ENCODE measurements at regions not wholly inside any gene's neighbourhood (a gene's known extent, or its start where the extent isn't known, plus 50 kb on each side); places are given as distances from the start of the nearest gene placed in this dataset.
A peak's percentile ranks its signal among the peaks of the same experiment; 100 is the strongest.

GRCh38 chr7:34207810-34208209 lies 302.5 kb downstream of the BMPER start:
- H3K27ac Mint-ChIP-seq: no peak overlapping the region
- no peaks in the 10 kb centered on the region for H3K4me1 Mint-ChIP-seq
- H3K4me3 Mint-ChIP-seq: no peak overlapping the region
- H3K36me3 Mint-ChIP-seq: no peaks in the 10 kb centered on the region
- DNase-seq: no peak
- H3K27ac ChIP-seq (ENCODE audit: low read depth, low read length): no peak overlapping the region
- H3K4me1 ChIP-seq (ENCODE audit: insufficient read depth, low read length): no peaks in the 10 kb centered on the region
- no peaks in the 10 kb centered on the region for H3K36me3 ChIP-seq (ENCODE audit: insufficient read depth, low read length)
- ChIA-PET POLR2A (no interaction called here), CTCF (no interaction called here)
- H3K9me3 Mint-ChIP-seq: peaks cover 0 to 5% (median 2%) of the 10 kb centered on the region in 5 donors
- no peaks in the 10 kb centered on the region for H3K9me3 ChIP-seq (ENCODE audit: low read length)
- no peaks in the 10 kb centered on the region for H3K27me3 ChIP-seq (ENCODE audit: insufficient read depth, low read length, poor library complexity, severe bottlenecking)
- H3K27me3 Mint-ChIP-seq: peaks cover 0 to 4% of the 10 kb centered on the region in 2 donors
- H3K4me3 ChIP-seq (ENCODE audit: low read length): no peak overlapping the region

- H3K27me3 ChIP-seq (ENCODE audit: insufficient read depth, low read length, poor library complexity, severe bottlenecking): no peaks in the 10 kb centered on the region
- no peak overlapping the region for H3K27ac ChIP-seq (ENCODE audit: low read depth, low read length)
- H3K27ac Mint-ChIP-seq: no peak overlapping the region
- no peaks in the 10 kb centered on the region for H3K4me1 Mint-ChIP-seq
- H3K36me3 ChIP-seq (ENCODE audit: insufficient read depth, low read length): no peaks in the 10 kb centered on the region
- peaks cover 0 to 4% of the 10 kb centered on the region in 2 donors for H3K27me3 Mint-ChIP-seq
- no peak for DNase-seq
- H3K4me3 ChIP-seq (ENCODE audit: low read length): no peak overlapping the region
- H3K36me3 Mint-ChIP-seq: no peaks in the 10 kb centered on the region
- POLR2A ChIA-PET: no interaction called here
- H3K9me3 ChIP-seq (ENCODE audit: low read length): no peaks in the 10 kb centered on the region
- H3K4me3 Mint-ChIP-seq: no peak overlapping the region
- peaks cover 0 to 5% (median 2%) of the 10 kb centered on the region in 5 donors for H3K9me3 Mint-ChIP-seq
- CTCF ChIA-PET: no interaction called here
- no peaks in the 10 kb centered on the region for H3K4me1 ChIP-seq (ENCODE audit: insufficient read depth, low read length)
Measured at GRCh38 chr7:34208878-34209621, 303.7 kb downstream of the BMPER start.

GRCh38 chr7:34211018-34211417 lies 305.7 kb downstream of the BMPER start:
- Histone ChIP-seq H3K36me3 (ENCODE audit: insufficient read depth, low read length) (no peaks in the 10 kb centered on the region), H3K27ac (ENCODE audit: low read depth, low read length) (no peak overlapping the region), H3K4me3 (ENCODE audit: low read length) (no peak overlapping the region), H3K4me1 (ENCODE audit: insufficient read depth, low read length) (no peaks in the 10 kb centered on the region), H3K27me3 (ENCODE audit: insufficient read depth, low read length, poor library complexity, severe bottlenecking) (no peaks in the 10 kb centered on the region), H3K9me3 (ENCODE audit: low read length) (no peaks in the 10 kb centered on the region)
- H3K4me1 Mint-ChIP-seq: no peaks in the 10 kb centered on the region
- no peak for DNase-seq
- ChIA-PET CTCF (no interaction called here), POLR2A (no interaction called here)
- H3K27me3 Mint-ChIP-seq: peaks cover 0 to 4% of the 10 kb centered on the region in 2 donors
- peaks cover 0 to 5% (median 2%) of the 10 kb centered on the region in 5 donors for H3K9me3 Mint-ChIP-seq
- H3K36me3 Mint-ChIP-seq: no peaks in the 10 kb centered on the region
- H3K27ac Mint-ChIP-seq: no peak overlapping the region
- no peak overlapping the region for H3K4me3 Mint-ChIP-seq

GRCh38 chr7:34217972-34218371 lies 312.6 kb downstream of the BMPER start:
- peaks cover 0 to 3% (median 0%) of the 10 kb centered on the region in 5 donors for H3K9me3 Mint-ChIP-seq
- no peaks in the 10 kb centered on the region for H3K36me3 ChIP-seq (ENCODE audit: insufficient read depth, low read length)
- no peaks in the 10 kb centered on the region for H3K9me3 ChIP-seq (ENCODE audit: low read length)
- no peaks in the 10 kb centered on the region for H3K4me1 Mint-ChIP-seq
- no peaks in the 10 kb centered on the region for H3K27me3 ChIP-seq (ENCODE audit: insufficient read depth, low read length, poor library complexity, severe bottlenecking)
- H3K4me1 ChIP-seq (ENCODE audit: insufficient read depth, low read length): no peaks in the 10 kb centered on the region
- ChIA-PET POLR2A (no interaction called here), CTCF (no interaction called here)
- no peak overlapping the region for H3K27ac ChIP-seq (ENCODE audit: low read depth, low read length)
- no peaks in the 10 kb centered on the region for H3K27me3 Mint-ChIP-seq
- H3K27ac Mint-ChIP-seq: no peak overlapping the region
- no peak overlapping the region for H3K4me3 ChIP-seq (ENCODE audit: low read length)
- H3K36me3 Mint-ChIP-seq: peaks cover 0 to 1% (median 0%) of the 10 kb centered on the region in 3 donors
- DNase-seq: no peak
- H3K4me3 Mint-ChIP-seq: no peak overlapping the region

GRCh38 chr7:34219153-34219718 lies 313.9 kb downstream of the BMPER start:
- ChIA-PET CTCF (no interaction called here), POLR2A (no interaction called here)
- H3K27me3 Mint-ChIP-seq: no peaks in the 10 kb centered on the region
- Histone ChIP-seq H3K36me3 (ENCODE audit: insufficient read depth, low read length) (no peaks in the 10 kb centered on the region), H3K9me3 (ENCODE audit: low read length) (no peaks in the 10 kb centered on the region), H3K4me1 (ENCODE audit: insufficient read depth, low read length) (no peaks in the 10 kb centered on the region), H3K27ac (ENCODE audit: low read depth, low read length) (no peak overlapping the region), H3K27me3 (ENCODE audit: insufficient read depth, low read length, poor library complexity, severe bottlenecking) (no peaks in the 10 kb centered on the region), H3K4me3 (ENCODE audit: low read length) (no peak overlapping the region)
- peaks cover 0 to 1% (median 0%) of the 10 kb centered on the region in 3 donors for H3K36me3 Mint-ChIP-seq
- H3K9me3 Mint-ChIP-seq: peaks cover 0 to 3% (median 0%) of the 10 kb centered on the region in 5 donors
- no peak for DNase-seq
- no peak overlapping the region for H3K4me3 Mint-ChIP-seq
- no peak overlapping the region for H3K27ac Mint-ChIP-seq
- H3K4me1 Mint-ChIP-seq: no peaks in the 10 kb centered on the region

GRCh38 chr7:34220506-34221185 lies 315.3 kb downstream of the BMPER start:
- Histone ChIP-seq H3K36me3 (ENCODE audit: insufficient read depth, low read length) (no peaks in the 10 kb centered on the region), H3K4me1 (ENCODE audit: insufficient read depth, low read length) (no peaks in the 10 kb centered on the region), H3K4me3 (ENCODE audit: low read length) (no peak overlapping the region), H3K9me3 (ENCODE audit: low read length) (no peaks in the 10 kb centered on the region), H3K27ac (ENCODE audit: low read depth, low read length) (no peak overlapping the region), H3K27me3 (ENCODE audit: insufficient read depth, low read length, poor library complexity, severe bottlenecking) (no peaks in the 10 kb centered on the region)
- DNase-seq: no peak
- Mint-ChIP-seq H3K27ac (peak overlapping the region in 1 of 8 donors; percentile 1), H3K27me3 (no peaks in the 10 kb centered on the region), H3K9me3 (peaks cover 0 to 3% (median 0%) of the 10 kb centered on the region in 5 donors), H3K4me1 (no peaks in the 10 kb centered on the region), H3K36me3 (peaks cover 0 to 1% (median 0%) of the 10 kb centered on the region in 3 donors), H3K4me3 (no peak overlapping the region)
- ChIA-PET CTCF (no interaction called here), POLR2A (no interaction called here)

GRCh38 chr7:34222316-34222715 lies 317.0 kb downstream of the BMPER start:
- Histone ChIP-seq H3K4me1 (ENCODE audit: insufficient read depth, low read length) (no peaks in the 10 kb centered on the region), H3K36me3 (ENCODE audit: insufficient read depth, low read length) (no peaks in the 10 kb centered on the region), H3K27ac (ENCODE audit: low read depth, low read length) (no peak overlapping the region), H3K9me3 (ENCODE audit: low read length) (no peaks in the 10 kb centered on the region), H3K27me3 (ENCODE audit: insufficient read depth, low read length, poor library complexity, severe bottlenecking) (no peaks in the 10 kb centered on the region), H3K4me3 (ENCODE audit: low read length) (no peak overlapping the region)
- ChIA-PET POLR2A (no interaction called here), CTCF (interaction anchor here (1.4 kb wide), 1 partner anchor 9 kb away, joined by 3 read pairs; no protein-coding TSS in a partner anchor)
- peaks cover 0 to 1% (median 0%) of the 10 kb centered on the region in 3 donors for H3K36me3 Mint-ChIP-seq
- H3K27me3 Mint-ChIP-seq: peaks cover 0 to 2% of the 10 kb centered on the region in 2 donors
- peaks cover 0 to 6% (median 3%) of the 10 kb centered on the region in 5 donors for H3K9me3 Mint-ChIP-seq
- H3K27ac Mint-ChIP-seq: no peak overlapping the region
- no peaks in the 10 kb centered on the region for H3K4me1 Mint-ChIP-seq
- H3K4me3 Mint-ChIP-seq: no peak overlapping the region
- no peak for DNase-seq

GRCh38 chr7:34222722-34223121 lies 317.4 kb downstream of the BMPER start:
- H3K36me3 ChIP-seq (ENCODE audit: insufficient read depth, low read length): no peaks in the 10 kb centered on the region
- H3K27ac ChIP-seq (ENCODE audit: low read depth, low read length): no peak overlapping the region
- no peaks in the 10 kb centered on the region for H3K4me1 ChIP-seq (ENCODE audit: insufficient read depth, low read length)
- no peaks in the 10 kb centered on the region for H3K4me1 Mint-ChIP-seq
- POLR2A ChIA-PET: no interaction called here
- no peak overlapping the region for H3K27ac Mint-ChIP-seq
- H3K36me3 Mint-ChIP-seq: peaks cover 0 to 1% (median 0%) of the 10 kb centered on the region in 3 donors
- peaks cover 0 to 6% (median 2%) of the 10 kb centered on the region in 5 donors for H3K9me3 Mint-ChIP-seq
- CTCF ChIA-PET: interaction anchor here (1.4 kb wide), 1 partner anchor 9 kb away, joined by 3 read pairs; no protein-coding TSS in a partner anchor
- DNase-seq: no peak
- peaks cover 0 to 2% of the 10 kb centered on the region in 2 donors for H3K27me3 Mint-ChIP-seq
- H3K4me3 Mint-ChIP-seq: no peak overlapping the region
- no peaks in the 10 kb centered on the region for H3K9me3 ChIP-seq (ENCODE audit: low read length)
- no peaks in the 10 kb centered on the region for H3K27me3 ChIP-seq (ENCODE audit: insufficient read depth, low read length, poor library complexity, severe bottlenecking)
- H3K4me3 ChIP-seq (ENCODE audit: low read length): no peak overlapping the region
